ENCODE measurements at regions not wholly inside any gene's neighbourhood (a gene's known extent, or its start where the extent isn't known, plus 50 kb on each side); places are given as distances from the start of the nearest gene placed in this dataset.

- TF ChIP-seq E2F4 (CRISPR knock-in tag; IDR thresholded peaks at IDR 0.05; ENCODE audit: low read depth) (no peak), RFX1 (IDR thresholded peaks at IDR 0.05) (no peak), SMAD1 (IDR thresholded peaks at IDR 0.05; ENCODE audit: low read depth, low read length, partially characterized antibody) (no peak)
Measured at GRCh38 chr2:219912491-219912921, 285.1 kb downstream of the SLC4A3 start (continued).

- DNase-seq (ENCODE audit: extremely low read depth in 1 of 4, low spot score in 3 of 4) (no peak), ATAC-seq (no peak), FAIRE-seq (no peak)
- no peak overlapping the region for H3K4me2 ChIP-seq (ENCODE audit: insufficient read depth, low read length)
- no peaks in the 10 kb centered on the region for H3K79me2 ChIP-seq (ENCODE audit: control insufficient read depth, insufficient read depth, low read length)
- H3K4me1 ChIP-seq (replicated peaks in 1 of 2; ENCODE audit: control insufficient read depth in 2 of 2, insufficient read depth in 2 of 2, low read length in 2 of 2): no peaks in the 10 kb centered on the region
- in situ Hi-C loops (cut with MboI): no loop called here
- no peaks in the 10 kb centered on the region for H3K9me3 ChIP-seq (replicated peaks; ENCODE audit: control insufficient read depth, insufficient read depth, low read depth, low read length)
- intact Hi-C loops (cut with micrococcal nuclease): no loop called here
- H3K9me1 ChIP-seq (ENCODE audit: control insufficient read depth, insufficient read depth, low read length): no peaks in the 10 kb centered on the region
- H3K27ac ChIP-seq (ENCODE audit: extremely low read depth, low read depth, low read length): no peak overlapping the region
- no peaks in the 10 kb centered on the region for H3K36me3 ChIP-seq (ENCODE audit: control insufficient read depth, insufficient read depth, low read length)
- no peak overlapping the region for H3K4me3 ChIP-seq
- H3K9ac ChIP-seq (ENCODE audit: insufficient read depth in 1 of 2, low read depth in 2 of 2, low read length in 2 of 2): no peak overlapping the region
- CTCF ChIA-PET (ENCODE audit: low intra/inter-chr PET ratio): no interaction called here
- 8% methylated on average over 4 of the region's 5 CpGs for WGBS (ENCODE audit: insufficient coverage, low coverage, missing lambda C conversion rate)
- no peaks in the 10 kb centered on the region for H4K20me1 ChIP-seq (replicated peaks; ENCODE audit: control insufficient read depth, insufficient read depth, low read length)
- no TSS peak for BruUV-seq (replicated peaks)
- H2AFZ ChIP-seq (ENCODE audit: low read depth, low read length): no peak overlapping the region
- no peaks in the 10 kb centered on the region for H3K27me3 ChIP-seq (ENCODE audit: control insufficient read depth in 2 of 2, insufficient read depth in 2 of 2, low read length in 2 of 2)
- POLR2A ChIA-PET: interaction anchor here (0.9 kb wide), 1 partner anchor 13 kb away, joined by 4 read pairs; no protein-coding TSS in a partner anchor
- no peak for TF ChIP-seq SMAD3 (CRISPR knock-in tag; conservative IDR thresholded peaks at IDR 0.05)
- no peak for TF ChIP-seq ATF6 (CRISPR knock-in tag; IDR thresholded peaks at IDR 0.05)
- TF ChIP-seq NR3C1 (CRISPR knock-in tag; IDR thresholded peaks at IDR 0.05): no peak
- no peak for TF ChIP-seq FOXK2 (conservative IDR thresholded peaks at IDR 0.05 in 1 of 2, IDR thresholded peaks at IDR 0.05 in 1 of 2; ENCODE audit: low read depth in 2 of 2)
- no peak for TF ChIP-seq GATAD2A (IDR thresholded peaks at IDR 0.05)
- no peak for TF ChIP-seq TAL1 (IDR thresholded peaks at IDR 0.05)
- no peak for TF ChIP-seq STAT5A (IDR thresholded peaks at IDR 0.05; ENCODE audit: borderline replicate concordance, low read length)
- no peak for TF ChIP-seq ZNF121 (CRISPR knock-in tag; conservative IDR thresholded peaks at IDR 0.05)
- TF ChIP-seq CBFA2T2 (conservative IDR thresholded peaks at IDR 0.05): no peak
- no peak for TF ChIP-seq MITF (IDR thresholded peaks at IDR 0.05)
- TF ChIP-seq KDM4B (IDR thresholded peaks at IDR 0.05; ENCODE audit: borderline replicate concordance in 2 of 2, low read depth in 1 of 2): no peak
- no peak for TF ChIP-seq ARNT (IDR thresholded peaks at IDR 0.05)
- no peak for TF ChIP-seq MYC (IDR thresholded peaks at IDR 0.05; ENCODE audit: low read depth, low read length)
- no peak for TF ChIP-seq MYC (CRISPR knock-in tag; IDR thresholded peaks at IDR 0.05; ENCODE audit: borderline replicate concordance, low read depth)
- no peak for TF ChIP-seq NFATC3 (IDR thresholded peaks at IDR 0.05)
- TF ChIP-seq JUNB (CRISPR knock-in tag; conservative IDR thresholded peaks at IDR 0.05): no peak
Measured at GRCh38 chr2:219914577-219914976, 287.1 kb downstream of the SLC4A3 start.

All from K562 (cell line).